8988T (cell line): ENCODE measurements at regions not wholly inside any gene's neighbourhood (a gene's known extent, or its start where the extent isn't known, plus 50 kb on each side); places are given as distances from the start of the nearest gene placed in this dataset.

Experiments used
- DNase-seq: peaks from one replicate; pipeline ENCODE4 v3.0.0; 2011

GRCh38 chr1:5492846-5493245, 499.4 kb downstream of the NPHP4 start:
- DNase-seq: no peak

GRCh38 chr1:5491207-5491904, 500.9 kb downstream of the NPHP4 start:
- DNase-seq: no peak

GRCh38 chr1:5490635-5491034, 501.6 kb downstream of the NPHP4 start:
- no peak for DNase-seq

GRCh38 chr1:5488448-5488847, 503.8 kb downstream of the NPHP4 start:
- no peak for DNase-seq

GRCh38 chr1:5485968-5486696, 506.1 kb downstream of the NPHP4 start:
- DNase-seq: no peak

- DNase-seq: no peak
Measured at GRCh38 chr1:5485436-5485835, 506.8 kb downstream of the NPHP4 start.

- DNase-seq: no peak
Measured at GRCh38 chr1:5484451-5485165, 507.6 kb downstream of the NPHP4 start.

- DNase-seq: no peak
Measured at GRCh38 chr1:5481889-5482288, 510.3 kb downstream of the NPHP4 start.

GRCh38 chr1:5480906-5481305, 511.3 kb downstream of the NPHP4 start:
- no peak for DNase-seq

GRCh38 chr1:5479876-5480646, 512.2 kb downstream of the NPHP4 start:
- DNase-seq: no peak

- DNase-seq: no peak
Measured at GRCh38 chr1:5478961-5479360, 513.3 kb downstream of the NPHP4 start.

- no peak for DNase-seq
Measured at GRCh38 chr1:5478156-5478695, 514.0 kb downstream of the NPHP4 start.

GRCh38 chr1:5477716-5478115, 514.5 kb downstream of the NPHP4 start:
- no peak for DNase-seq

- no peak for DNase-seq
Measured at GRCh38 chr1:5475572-5475971, 516.7 kb downstream of the NPHP4 start.

GRCh38 chr1:5473268-5473667, 519.0 kb downstream of the NPHP4 start:
- DNase-seq: no peak

- DNase-seq: no peak
Measured at GRCh38 chr1:5466487-5466886, 525.7 kb downstream of the NPHP4 start.

GRCh38 chr1:5465281-5465711, 526.9 kb downstream of the NPHP4 start:
- no peak for DNase-seq

GRCh38 chr1:5464366-5464765, 527.9 kb downstream of the NPHP4 start:
- DNase-seq: no peak

GRCh38 chr1:5460974-5461373, 531.3 kb downstream of the NPHP4 start:
- no peak for DNase-seq

- DNase-seq: no peak
Measured at GRCh38 chr1:5459839-5460610, 532.2 kb downstream of the NPHP4 start.

GRCh38 chr1:5458248-5458647, 534.0 kb downstream of the NPHP4 start:
- DNase-seq: no peak
